ENCODE measurements at regions not wholly inside any gene's neighbourhood (a gene's known extent, or its start where the extent isn't known, plus 50 kb on each side); places are given as distances from the start of the nearest gene placed in this dataset.

- Histone ChIP-seq H3K9me3 (ENCODE audit: insufficient read depth, low read depth, low read length) (no peaks in the 10 kb centered on the region), H2AFZ (ENCODE audit: low read length) (no peak overlapping the region), H3K4me2 (ENCODE audit: low read depth, low read length, poor library complexity, severe bottlenecking) (no peak overlapping the region), H3K27me3 (ENCODE audit: insufficient read depth, low read length, poor library complexity, severe bottlenecking) (no peaks in the 10 kb centered on the region), H3K79me2 (ENCODE audit: insufficient read depth, low read length) (no peaks in the 10 kb centered on the region), H3K9ac (ENCODE audit: low read depth, low read length, poor library complexity, severe bottlenecking) (no peak overlapping the region), H3K4me1 (ENCODE audit: insufficient read depth, low read length, poor library complexity, severe bottlenecking) (no peaks in the 10 kb centered on the region), H3K4me3 (ENCODE audit: low read length, poor library complexity, severe bottlenecking) (no peak overlapping the region), H3K36me3 (ENCODE audit: insufficient read depth, low read length) (no peaks in the 10 kb centered on the region), H3K9me2 (replicated peaks; ENCODE audit: low read depth, low read length) (no peaks in the 10 kb centered on the region), H4K20me1 (ENCODE audit: insufficient read depth, low read length, poor library complexity, severe bottlenecking) (no peaks in the 10 kb centered on the region), H3F3A (ENCODE audit: low read depth) (no peaks in the 10 kb centered on the region)
- no peak for TF ChIP-seq CTCF (conservative IDR thresholded peaks at IDR 0.05; ENCODE audit: low read length)
- no peak for TF ChIP-seq EZH2phosphoT487 (IDR thresholded peaks at IDR 0.05; ENCODE audit: borderline replicate concordance)
Measured at GRCh38 chr18:73099759-73100158, 232.0 kb upstream of the NETO1 start.

- no peaks in the 10 kb centered on the region for H3K27me3 ChIP-seq (ENCODE audit: insufficient read depth, low read length, poor library complexity, severe bottlenecking)
- no peak overlapping the region for H2AFZ ChIP-seq (ENCODE audit: low read length)
- no peaks in the 10 kb centered on the region for H3K79me2 ChIP-seq (ENCODE audit: insufficient read depth, low read length)
- H3K9ac ChIP-seq (ENCODE audit: low read depth, low read length, poor library complexity, severe bottlenecking), result no peak overlapping the region
- H3K9me2 ChIP-seq (replicated peaks; ENCODE audit: low read depth, low read length), result no peaks in the 10 kb centered on the region
- no peak for TF ChIP-seq CTCF (conservative IDR thresholded peaks at IDR 0.05; ENCODE audit: low read length)
- no peak for TF ChIP-seq EZH2phosphoT487 (IDR thresholded peaks at IDR 0.05; ENCODE audit: borderline replicate concordance)
- H3K4me1 ChIP-seq (ENCODE audit: insufficient read depth, low read length, poor library complexity, severe bottlenecking), result no peaks in the 10 kb centered on the region
- H3K9me3 ChIP-seq (ENCODE audit: insufficient read depth, low read depth, low read length), result no peaks in the 10 kb centered on the region; the same call in 1 of the 2 replicates
- no peaks in the 10 kb centered on the region for H3F3A ChIP-seq (ENCODE audit: low read depth)
- H3K4me3 ChIP-seq (ENCODE audit: low read length, poor library complexity, severe bottlenecking), result no peak overlapping the region
- no peaks in the 10 kb centered on the region for H3K36me3 ChIP-seq (ENCODE audit: insufficient read depth, low read length)
- no peaks in the 10 kb centered on the region for H4K20me1 ChIP-seq (ENCODE audit: insufficient read depth, low read length, poor library complexity, severe bottlenecking)
- H3K4me2 ChIP-seq (ENCODE audit: low read depth, low read length, poor library complexity, severe bottlenecking), result no peak overlapping the region
Measured at GRCh38 chr18:73093687-73094250, 226.0 kb upstream of the NETO1 start.

GRCh38 chr18:73088445-73088844 lies 220.7 kb upstream of the NETO1 start:
- TF ChIP-seq EZH2phosphoT487 (IDR thresholded peaks at IDR 0.05; ENCODE audit: borderline replicate concordance) (no peak), CTCF (conservative IDR thresholded peaks at IDR 0.05; ENCODE audit: low read length) (no peak)
- H3K4me1 ChIP-seq (ENCODE audit: insufficient read depth, low read length, poor library complexity, severe bottlenecking), result no peaks in the 10 kb centered on the region
- no peak overlapping the region for H3K9ac ChIP-seq (ENCODE audit: low read depth, low read length, poor library complexity, severe bottlenecking)

More at GRCh38 chr18:73088445-73088844, 220.7 kb upstream of the NETO1 start:
- Histone ChIP-seq H3K9me2 (replicated peaks; ENCODE audit: low read depth, low read length) (no peaks in the 10 kb centered on the region), H3K36me3 (ENCODE audit: insufficient read depth, low read length) (no peaks in the 10 kb centered on the region), H2AFZ (ENCODE audit: low read length) (no peak overlapping the region), H3K27me3 (ENCODE audit: insufficient read depth, low read length, poor library complexity, severe bottlenecking) (no peaks in the 10 kb centered on the region), H3F3A (ENCODE audit: low read depth) (no peaks in the 10 kb centered on the region), H3K79me2 (ENCODE audit: insufficient read depth, low read length) (no peaks in the 10 kb centered on the region), H3K9me3 (ENCODE audit: insufficient read depth, low read depth, low read length) (no peaks in the 10 kb centered on the region; the same call in 1 of the 2 replicates), H3K4me2 (ENCODE audit: low read depth, low read length, poor library complexity, severe bottlenecking) (no peak overlapping the region), H4K20me1 (ENCODE audit: insufficient read depth, low read length, poor library complexity, severe bottlenecking) (no peaks in the 10 kb centered on the region), H3K4me3 (ENCODE audit: low read length, poor library complexity, severe bottlenecking) (no peak overlapping the region)

Measured in Loucy (cell line).